Liver (tissue), 8 donors: ENCODE measurements at regions not wholly inside any gene's neighbourhood (a gene's known extent, or its start where the extent isn't known, plus 50 kb on each side); places are given as distances from the start of the nearest gene placed in this dataset.

ENCODE experiments used
- DNase-seq: peaks from one replicate; pipeline ENCODE4 v3.0.0-alpha.2; 2017; ENCODE audit warnings: low spot score
- H3K27ac ChIP-seq, 2 donors: one replicate each; pipeline ENCODE4 v1.7.0; 2013; ENCODE audit warnings: inconsistent platforms in 2 of 2, low read length in 2 of 2, control low read depth in 1 of 2, low read depth in 1 of 2, mild to moderate bottlenecking in 1 of 2
- H3K27me3 ChIP-seq, 4 donors: one replicate each; pipeline versions ENCODE4 v1.6.1 to v1.7.0; 2013; ENCODE audit warnings: low read length in 3 of 4, inconsistent platforms in 1 of 4, mild to moderate bottlenecking in 1 of 4, moderate library complexity in 1 of 4; ENCODE audit not compliant: control insufficient read depth in 4 of 4, insufficient read depth in 4 of 4
- H3K36me3 ChIP-seq, 4 donors: one replicate each; pipeline versions ENCODE4 v1.6.1 to v1.7.0; 2013; ENCODE audit warnings: low read length in 3 of 4, mild to moderate bottlenecking in 3 of 4, low read depth in 1 of 4, moderate library complexity in 1 of 4; ENCODE audit not compliant: control insufficient read depth in 4 of 4, insufficient read depth in 3 of 4
- H3K4me1 ChIP-seq, 4 donors: one replicate each; pipeline versions ENCODE4 v1.6.1 to v1.7.0; 2013; ENCODE audit warnings: low read length in 3 of 4, mild to moderate bottlenecking in 3 of 4, moderate library complexity in 1 of 4; ENCODE audit not compliant: control insufficient read depth in 4 of 4, insufficient read depth in 4 of 4
- H3K4me3 ChIP-seq, 3 donors: one replicate each; pipeline versions ENCODE4 v1.6.1 to v1.7.0; 2013; ENCODE audit warnings: low read length in 3 of 3, control low read depth in 1 of 3, low read depth in 1 of 3, mild to moderate bottlenecking in 1 of 3
- H3K9ac ChIP-seq, 2 donors: one replicate each; pipeline ENCODE4 v1.7.0; 2013; ENCODE audit warnings: low read length in 2 of 2, mild to moderate bottlenecking in 2 of 2, moderate library complexity in 2 of 2, control low read depth in 1 of 2, low read depth in 1 of 2
- H3K9me3 ChIP-seq, 4 donors: one replicate each; pipeline versions ENCODE4 v1.6.1 to v1.7.0; 2013; ENCODE audit warnings: low read length in 3 of 4; ENCODE audit not compliant: control insufficient read depth in 4 of 4
- FOXA2 ChIP-seq: IDR thresholded peaks from 2 replicates; pipeline ENCODE4 v1.6.1; 2016; ENCODE audit warnings: antibody characterized with exemption
- GABPA ChIP-seq, 2 donors: IDR thresholded peaks in 1 of 2; conservative IDR thresholded peaks in 1 of 2; 2 replicates each; pipeline ENCODE4 v1.6.1; 2016; ENCODE audit warnings: antibody characterized with exemption in 2 of 2, mild to moderate bottlenecking in 1 of 2, moderate library complexity in 1 of 2
- HNF4A ChIP-seq, 2 donors: conservative IDR thresholded peaks; 2 replicates each; pipeline ENCODE4 v1.6.1; 2016; ENCODE audit warnings: antibody characterized with exemption in 2 of 2, mild to moderate bottlenecking in 2 of 2
- HNF4G ChIP-seq: IDR thresholded peaks from 2 replicates; pipeline ENCODE4 v1.6.1; 2016; ENCODE audit warnings: antibody characterized with exemption
- JUND ChIP-seq, 2 donors: IDR thresholded peaks; 2 replicates each; pipeline ENCODE4 v1.6.1; 2016; ENCODE audit warnings: antibody characterized with exemption in 2 of 2
- MAX ChIP-seq: IDR thresholded peaks from 2 replicates; pipeline ENCODE4 v1.6.1; 2016; ENCODE audit warnings: antibody characterized with exemption
- RAD21 ChIP-seq, 2 donors: IDR thresholded peaks; 2 replicates each; pipeline ENCODE4 v1.6.1; 2016; ENCODE audit warnings: antibody characterized with exemption in 2 of 2, mild to moderate bottlenecking in 2 of 2
- RXRA ChIP-seq, 2 donors: IDR thresholded peaks; 2 replicates each; pipeline ENCODE4 v1.6.1; 2017 to 2018; ENCODE audit warnings: antibody characterized with exemption in 2 of 2, mild to moderate bottlenecking in 1 of 2
- TAF1 ChIP-seq: conservative IDR thresholded peaks from 2 replicates; pipeline ENCODE4 v1.6.1; 2016; ENCODE audit warnings: antibody characterized with exemption, mild to moderate bottlenecking
- YY1 ChIP-seq: IDR thresholded peaks from 2 replicates; pipeline ENCODE4 v1.6.1; 2016; ENCODE audit warnings: antibody characterized with exemption, mild to moderate bottlenecking
- WGBS: extraction: QIAGEN DNeasy Blood & Tissue Kit; methylation state at CpG from one replicate; pipeline ENCODE4 v1.1.7; 2013; 5-methylcytosine and 5-hydroxymethylcytosine counted together
- TF ChIP-seq, protein P1 (sequence below): IDR thresholded peaks from 2 replicates; pipeline ENCODE4 v1.6.1; 2016; ENCODE audit warnings: antibody characterized with exemption
- TF ChIP-seq, protein P2 (sequence below): fragments of 150-350 bp; IDR thresholded peaks from 2 replicates; pipeline ENCODE4 v1.5.1; 2017; ENCODE audit warnings: improper control_type of control experiment, low read depth, low read length; ENCODE audit not compliant: missing input control
- TF ChIP-seq, protein P3 (sequence below): IDR thresholded peaks from 2 replicates; pipeline ENCODE4 v1.6.1; 2016; ENCODE audit warnings: antibody characterized with exemption, mild to moderate bottlenecking
- donor health status: healthy.
- donor health status: healthy.
- donor health status: healthy.
- donor health status: healthy.
- donor health status: healthy.

- no peak for DNase-seq
- Histone ChIP-seq H3K4me1 (peaks cover 8 to 19% (median 10%) of the 10 kb centered on the region in 4 donors), H3K4me3 (no peak overlapping the region), H3K36me3 (no peaks in the 10 kb centered on the region), H3K9ac (no peak overlapping the region), H3K27ac (no peak overlapping the region), H3K27me3 (no peaks in the 10 kb centered on the region), H3K9me3 (no peaks in the 10 kb centered on the region)
- TF ChIP-seq RXRA (IDR thresholded peaks at IDR 0.05), result no peak
- TF ChIP-seq JUND (IDR thresholded peaks at IDR 0.05), result peak in 1 of 2 donors; percentile 27
- 90% methylated on average over 4 of the region's 4 CpGs for WGBS
These were observed 55.1 kb upstream of the SLC1A1 start for GRCh38 chr9:4435197-4435596.

DNA sequence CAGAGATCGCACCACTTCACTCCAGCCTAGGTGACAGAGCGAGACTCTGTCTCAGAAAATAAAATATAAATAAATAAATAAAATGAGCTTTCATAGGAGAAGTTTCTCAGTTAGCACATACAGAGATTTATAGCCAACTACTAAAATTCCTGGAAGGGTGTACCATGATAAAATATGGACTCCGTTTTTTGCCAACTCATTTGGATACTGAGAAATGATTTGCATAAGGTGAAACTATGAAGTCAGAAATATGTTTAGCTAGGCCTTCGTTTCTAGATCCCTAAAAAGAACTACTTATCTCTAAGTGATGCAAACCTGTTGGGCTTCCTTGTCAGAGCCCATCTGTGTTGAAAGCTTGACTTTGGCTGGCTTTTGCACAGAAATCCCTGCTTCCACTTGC is 56.9 kb upstream of the SLC1A1 start:
- Histone ChIP-seq H3K4me1 (peaks cover 8 to 23% (median 14%) of the 10 kb centered on the region in 4 donors), H3K4me3 (no peak overlapping the region), H3K27me3 (no peaks in the 10 kb centered on the region), H3K9ac (no peak overlapping the region), H3K36me3 (no peaks in the 10 kb centered on the region), H3K27ac (no peak overlapping the region), H3K9me3 (no peaks in the 10 kb centered on the region)
- WGBS, result 90% methylated on average over 4 of the region's 4 CpGs
- DNase-seq, result no peak
- TF ChIP-seq GABPA (IDR thresholded peaks at IDR 0.05 in 1 of 2, conservative IDR thresholded peaks at IDR 0.05 in 1 of 2) (no peak), JUND (IDR thresholded peaks at IDR 0.05) (no peak), MAX (no peak), RXRA (IDR thresholded peaks at IDR 0.05) (no peak), FOXA2 (no peak), HNF4G (no peak), HNF4A (conservative IDR thresholded peaks at IDR 0.05) (no peak), TAF1 (no peak), RAD21 (IDR thresholded peaks at IDR 0.05) (no peak), YY1 (no peak)
- TF ChIP-seq, protein P1, sequence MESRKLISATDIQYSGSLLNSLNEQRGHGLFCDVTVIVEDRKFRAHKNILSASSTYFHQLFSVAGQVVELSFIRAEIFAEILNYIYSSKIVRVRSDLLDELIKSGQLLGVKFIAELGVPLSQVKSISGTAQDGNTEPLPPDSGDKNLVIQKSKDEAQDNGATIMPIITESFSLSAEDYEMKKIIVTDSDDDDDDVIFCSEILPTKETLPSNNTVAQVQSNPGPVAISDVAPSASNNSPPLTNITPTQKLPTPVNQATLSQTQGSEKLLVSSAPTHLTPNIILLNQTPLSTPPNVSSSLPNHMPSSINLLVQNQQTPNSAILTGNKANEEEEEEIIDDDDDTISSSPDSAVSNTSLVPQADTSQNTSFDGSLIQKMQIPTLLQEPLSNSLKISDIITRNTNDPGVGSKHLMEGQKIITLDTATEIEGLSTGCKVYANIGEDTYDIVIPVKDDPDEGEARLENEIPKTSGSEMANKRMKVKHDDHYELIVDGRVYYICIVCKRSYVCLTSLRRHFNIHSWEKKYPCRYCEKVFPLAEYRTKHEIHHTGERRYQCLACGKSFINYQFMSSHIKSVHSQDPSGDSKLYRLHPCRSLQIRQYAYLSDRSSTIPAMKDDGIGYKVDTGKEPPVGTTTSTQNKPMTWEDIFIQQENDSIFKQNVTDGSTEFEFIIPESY, result no peak
- TF ChIP-seq, protein P2, sequence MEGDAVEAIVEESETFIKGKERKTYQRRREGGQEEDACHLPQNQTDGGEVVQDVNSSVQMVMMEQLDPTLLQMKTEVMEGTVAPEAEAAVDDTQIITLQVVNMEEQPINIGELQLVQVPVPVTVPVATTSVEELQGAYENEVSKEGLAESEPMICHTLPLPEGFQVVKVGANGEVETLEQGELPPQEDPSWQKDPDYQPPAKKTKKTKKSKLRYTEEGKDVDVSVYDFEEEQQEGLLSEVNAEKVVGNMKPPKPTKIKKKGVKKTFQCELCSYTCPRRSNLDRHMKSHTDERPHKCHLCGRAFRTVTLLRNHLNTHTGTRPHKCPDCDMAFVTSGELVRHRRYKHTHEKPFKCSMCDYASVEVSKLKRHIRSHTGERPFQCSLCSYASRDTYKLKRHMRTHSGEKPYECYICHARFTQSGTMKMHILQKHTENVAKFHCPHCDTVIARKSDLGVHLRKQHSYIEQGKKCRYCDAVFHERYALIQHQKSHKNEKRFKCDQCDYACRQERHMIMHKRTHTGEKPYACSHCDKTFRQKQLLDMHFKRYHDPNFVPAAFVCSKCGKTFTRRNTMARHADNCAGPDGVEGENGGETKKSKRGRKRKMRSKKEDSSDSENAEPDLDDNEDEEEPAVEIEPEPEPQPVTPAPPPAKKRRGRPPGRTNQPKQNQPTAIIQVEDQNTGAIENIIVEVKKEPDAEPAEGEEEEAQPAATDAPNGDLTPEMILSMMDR, result no peak
- TF ChIP-seq, protein P3, sequence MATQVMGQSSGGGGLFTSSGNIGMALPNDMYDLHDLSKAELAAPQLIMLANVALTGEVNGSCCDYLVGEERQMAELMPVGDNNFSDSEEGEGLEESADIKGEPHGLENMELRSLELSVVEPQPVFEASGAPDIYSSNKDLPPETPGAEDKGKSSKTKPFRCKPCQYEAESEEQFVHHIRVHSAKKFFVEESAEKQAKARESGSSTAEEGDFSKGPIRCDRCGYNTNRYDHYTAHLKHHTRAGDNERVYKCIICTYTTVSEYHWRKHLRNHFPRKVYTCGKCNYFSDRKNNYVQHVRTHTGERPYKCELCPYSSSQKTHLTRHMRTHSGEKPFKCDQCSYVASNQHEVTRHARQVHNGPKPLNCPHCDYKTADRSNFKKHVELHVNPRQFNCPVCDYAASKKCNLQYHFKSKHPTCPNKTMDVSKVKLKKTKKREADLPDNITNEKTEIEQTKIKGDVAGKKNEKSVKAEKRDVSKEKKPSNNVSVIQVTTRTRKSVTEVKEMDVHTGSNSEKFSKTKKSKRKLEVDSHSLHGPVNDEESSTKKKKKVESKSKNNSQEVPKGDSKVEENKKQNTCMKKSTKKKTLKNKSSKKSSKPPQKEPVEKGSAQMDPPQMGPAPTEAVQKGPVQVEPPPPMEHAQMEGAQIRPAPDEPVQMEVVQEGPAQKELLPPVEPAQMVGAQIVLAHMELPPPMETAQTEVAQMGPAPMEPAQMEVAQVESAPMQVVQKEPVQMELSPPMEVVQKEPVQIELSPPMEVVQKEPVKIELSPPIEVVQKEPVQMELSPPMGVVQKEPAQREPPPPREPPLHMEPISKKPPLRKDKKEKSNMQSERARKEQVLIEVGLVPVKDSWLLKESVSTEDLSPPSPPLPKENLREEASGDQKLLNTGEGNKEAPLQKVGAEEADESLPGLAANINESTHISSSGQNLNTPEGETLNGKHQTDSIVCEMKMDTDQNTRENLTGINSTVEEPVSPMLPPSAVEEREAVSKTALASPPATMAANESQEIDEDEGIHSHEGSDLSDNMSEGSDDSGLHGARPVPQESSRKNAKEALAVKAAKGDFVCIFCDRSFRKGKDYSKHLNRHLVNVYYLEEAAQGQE, result no peak
